GM12875 (cell line): ENCODE measurements at regions not wholly inside any gene's neighbourhood (a gene's known extent, or its start where the extent isn't known, plus 50 kb on each side); places are given as distances from the start of the nearest gene placed in this dataset.

Experiments used
- H3K4me3 ChIP-seq: one replicate; pipeline ENCODE4 v1.5.1; 2011; ENCODE audit warnings: low read depth, low read length, control low read depth
- CTCF ChIP-seq: IDR thresholded peaks from 2 replicates; pipeline ENCODE4 v1.5.1; 2011; ENCODE audit warnings: low read depth, mild to moderate bottlenecking, control low read depth, inconsistent platforms, low read length, moderate library complexity, borderline replicate concordance; ENCODE audit not compliant: insufficient read depth

- H3K4me3 ChIP-seq = no peak overlapping the region
- TF ChIP-seq CTCF = no peak
Measured at GRCh38 chr5:68490406-68490805, 274.9 kb downstream of the PIK3R1 start.

GRCh38 chr5:68494771-68495170 lies 279.2 kb downstream of the PIK3R1 start:
- no peak overlapping the region for H3K4me3 ChIP-seq
- TF ChIP-seq CTCF = no peak

- H3K4me3 ChIP-seq = no peak overlapping the region
- no peak for TF ChIP-seq CTCF
Measured at GRCh38 chr5:68499987-68500386, 284.4 kb downstream of the PIK3R1 start.

GRCh38 chr5:68500813-68501212 lies 285.3 kb downstream of the PIK3R1 start:
- TF ChIP-seq CTCF = no peak

GRCh38 chr5:68502531-68502930 lies 287.0 kb downstream of the PIK3R1 start:
- TF ChIP-seq CTCF = no peak
- H3K4me3 ChIP-seq = no peak overlapping the region

More at GRCh38 chr5:68500813-68501212, 285.3 kb downstream of the PIK3R1 start:
- H3K4me3 ChIP-seq = no peak overlapping the region

- H3K4me3 ChIP-seq = no peak overlapping the region
- TF ChIP-seq CTCF = no peak
Measured at GRCh38 chr5:68504306-68504705, 288.8 kb downstream of the PIK3R1 start.

- no peak for TF ChIP-seq CTCF
- no peak overlapping the region for H3K4me3 ChIP-seq
Measured at GRCh38 chr5:68505917-68506860, 290.6 kb downstream of the PIK3R1 start.
